Osteocyte (in vitro differentiated cells): ENCODE measurements at regions not wholly inside any gene's neighbourhood (a gene's known extent, or its start where the extent isn't known, plus 50 kb on each side); places are given as distances from the start of the nearest gene placed in this dataset.

ENCODE experiments used
- DNase-seq: peaks from one replicate; pipeline ENCODE4 v3.0.0; 2021; ENCODE audit warnings: mixed read lengths; ENCODE audit not compliant: unreplicated experiment; ENCODE audit errors: extremely low spot score
- H3K27ac Mint-ChIP-seq: one replicate; pipeline ENCODE4 v1.8.0; 2021; ENCODE audit warnings: mild to moderate bottlenecking, mixed read lengths; ENCODE audit not compliant: unreplicated experiment
- H3K27me3 Mint-ChIP-seq: one replicate; pipeline ENCODE4 v1.8.0; 2021; ENCODE audit warnings: mixed read lengths; ENCODE audit not compliant: unreplicated experiment
- H3K36me3 Mint-ChIP-seq: one replicate; pipeline ENCODE4 v1.8.0; 2021; ENCODE audit warnings: mixed read lengths; ENCODE audit not compliant: unreplicated experiment
- H3K4me1 Mint-ChIP-seq: one replicate; pipeline ENCODE4 v1.8.0; 2021; ENCODE audit warnings: mixed read lengths; ENCODE audit not compliant: unreplicated experiment
- H3K4me3 Mint-ChIP-seq: one replicate; pipeline ENCODE4 v1.8.0; 2021; ENCODE audit warnings: mild to moderate bottlenecking, moderate library complexity, mixed read lengths; ENCODE audit not compliant: unreplicated experiment
- H3K9me3 Mint-ChIP-seq: one replicate; pipeline ENCODE4 v1.8.0; 2021; ENCODE audit warnings: mixed read lengths; ENCODE audit not compliant: unreplicated experiment
- CTCF ChIP-seq: fragments of 200-600 bp; sonication (generic); IDR thresholded peaks from 2 replicates; pipeline ENCODE4 v1.5.0; 2021; ENCODE audit warnings: antibody characterized with exemption, mild to moderate bottlenecking, moderate library complexity

- H3K36me3 Mint-ChIP-seq: no peaks in the 10 kb centered on the region
- no peaks in the 10 kb centered on the region for H3K4me1 Mint-ChIP-seq
- H3K9me3 Mint-ChIP-seq: peaks cover 16% of the 10 kb centered on the region
- no peak for TF ChIP-seq CTCF
- H3K27me3 Mint-ChIP-seq: no peaks in the 10 kb centered on the region
- no peak overlapping the region for H3K4me3 Mint-ChIP-seq
- H3K27ac Mint-ChIP-seq: no peak overlapping the region
- DNase-seq: no peak
Measured at GRCh38 chr14:44352201-44352600, 154.9 kb downstream of the FSCB start.

GRCh38 chr14:44347316-44347715 is 159.8 kb downstream of the FSCB start:
- no peak for DNase-seq
- peaks cover 19% of the 10 kb centered on the region for H3K9me3 Mint-ChIP-seq
- no peaks in the 10 kb centered on the region for H3K27me3 Mint-ChIP-seq
- H3K36me3 Mint-ChIP-seq: no peaks in the 10 kb centered on the region
- no peak overlapping the region for H3K27ac Mint-ChIP-seq
- H3K4me3 Mint-ChIP-seq: no peak overlapping the region
- no peak for TF ChIP-seq CTCF
- H3K4me1 Mint-ChIP-seq: no peaks in the 10 kb centered on the region

- TF ChIP-seq CTCF: no peak
- Mint-ChIP-seq H3K4me1 (no peaks in the 10 kb centered on the region), H3K27me3 (peaks cover 4% of the 10 kb centered on the region), H3K4me3 (no peak overlapping the region), H3K9me3 (no peaks in the 10 kb centered on the region), H3K27ac (no peak overlapping the region), H3K36me3 (no peaks in the 10 kb centered on the region)
- no peak for DNase-seq
Measured at GRCh38 chr14:44341116-44341515, 166.0 kb downstream of the FSCB start.

GRCh38 chr14:44339862-44340261 is 167.2 kb downstream of the FSCB start:
- peaks cover 14% of the 10 kb centered on the region for H3K27me3 Mint-ChIP-seq
- no peak overlapping the region for H3K27ac Mint-ChIP-seq
- no peaks in the 10 kb centered on the region for H3K36me3 Mint-ChIP-seq
- no peaks in the 10 kb centered on the region for H3K9me3 Mint-ChIP-seq
- no peak for TF ChIP-seq CTCF
- H3K4me3 Mint-ChIP-seq: no peak overlapping the region
- DNase-seq: no peak
- H3K4me1 Mint-ChIP-seq: no peaks in the 10 kb centered on the region

- Mint-ChIP-seq H3K4me1 (no peaks in the 10 kb centered on the region), H3K4me3 (no peak overlapping the region), H3K27me3 (peaks cover 16% of the 10 kb centered on the region), H3K9me3 (no peaks in the 10 kb centered on the region), H3K27ac (no peak overlapping the region), H3K36me3 (no peaks in the 10 kb centered on the region)
- TF ChIP-seq CTCF: no peak
- DNase-seq: no peak
Measured at GRCh38 chr14:44339231-44339630, 167.9 kb downstream of the FSCB start.
